Testis (tissue), 2 donors: ENCODE measurements at regions not wholly inside any gene's neighbourhood (a gene's known extent, or its start where the extent isn't known, plus 50 kb on each side); places are given as distances from the start of the nearest gene placed in this dataset.

Experiments used
- CTCF ChIP-seq, 3 experiments: fragments of 450-650 bp in 2 of 3; fragments of 200-600 bp in 1 of 3; sonication (generic) in 1 of 3; IDR thresholded peaks; one replicate each; pipeline ENCODE4 v1.5.1; 2016 to 2019; ENCODE audit warnings: antibody characterized with exemption in 3 of 3, mild to moderate bottlenecking in 2 of 3, moderate library complexity in 1 of 3
- POLR2A ChIP-seq: fragments of 450-650 bp; IDR thresholded peaks from one replicate; pipeline ENCODE4 v1.6.1; 2017; ENCODE audit warnings: antibody characterized with exemption, mild to moderate bottlenecking, moderate library complexity

GRCh38 chr7:69219381-69219780 lies 378.9 kb upstream of the AUTS2 start:
- TF ChIP-seq CTCF (IDR thresholded peaks at IDR 0.05) (no peak), POLR2A (no peak)
